HepG2 (cell line): ENCODE measurements at regions not wholly inside any gene's neighbourhood (a gene's known extent, or its start where the extent isn't known, plus 50 kb on each side); places are given as distances from the start of the nearest gene placed in this dataset.

ENCODE experiments used
- ATAC-seq: fragments of 200-7000 bp; cut with Tn5 transposase; 3 replicates; pipeline ENCODE4 v1.9.1; 2020; ENCODE audit warnings: mild to moderate bottlenecking, moderate library complexity
- BruUV-seq: library from RNA; stranded (reverse); fragments of 400-500 nt; replicated peaks from 2 replicates; lab custom pipeline; 2021; lab: Mats Ljungman, UMichigan
- CTCF ChIA-PET: fragments of 300-600 bp; formaldehyde crosslinking; extraction: SDS; loops from one replicate; lab custom pipeline; 2021; ENCODE audit warnings: low total read pairs, inconsistent platforms, low intra/inter-chr PET ratio; lab: Yijun Ruan, JAX
- POLR2A ChIA-PET: fragments of 350-600 bp; sonication (Branson Sonifier 250); formaldehyde crosslinking; loops from one replicate; lab custom pipeline; 2020; ENCODE audit warnings: antibody characterized with exemption, inconsistent platforms; lab: Yijun Ruan, JAX
- DNase-seq: peaks from one replicate; pipeline ENCODE4 v3.0.0-alpha.2; 2015; ENCODE audit warnings: low spot score
- FAIRE-seq: peaks from 3 replicates; lab custom pipeline; 2011; peaks lifted over from hg19 to GRCh38; lab: Jason Lieb, UNC
- H2AFZ ChIP-seq: one replicate; pipeline ENCODE4 v1.6.1; 2011; ENCODE audit warnings: low read length, inconsistent platforms
- H3K27ac ChIP-seq: fragments of 300-600 bp; 3 replicates; pipeline ENCODE4 v1.8.0; 2011; ENCODE audit warnings: mixed run types, mild to moderate bottlenecking, mixed read lengths, low read length, inconsistent platforms; ENCODE audit not compliant: insufficient read depth; ENCODE audit errors: extremely low read length
- H3K27me3 ChIP-seq, 2 experiments: fragments of 200-600 bp in 1 of 2; 2 replicates in 1 of 2; 3 replicates in 1 of 2; pipeline versions ENCODE4 v1.6.0 to v1.8.0; 2011; ENCODE audit warnings: low read length in 2 of 2, mild to moderate bottlenecking in 2 of 2, moderate library complexity in 2 of 2, inconsistent platforms in 1 of 2; ENCODE audit not compliant: insufficient read depth in 2 of 2, control insufficient read depth in 1 of 2
- H3K36me3 ChIP-seq, 2 experiments: fragments of 200-600 bp in 1 of 2; replicated peaks in 1 of 2; 2 replicates in 1 of 2; 3 replicates in 1 of 2; pipeline versions ENCODE4 v1.5.1 to v1.8.0; 2011; ENCODE audit warnings: low read length in 2 of 2, inconsistent platforms in 1 of 2; ENCODE audit not compliant: insufficient read depth in 2 of 2, control insufficient read depth in 1 of 2
- H3K4me1 ChIP-seq: 2 replicates; pipeline ENCODE4 v1.5.1; 2012; ENCODE audit warnings: low read length, inconsistent platforms; ENCODE audit not compliant: insufficient read depth
- H3K4me2 ChIP-seq: 2 replicates; pipeline ENCODE4 v1.6.0; 2011; ENCODE audit warnings: low read depth, low read length, inconsistent platforms
- H3K4me3 ChIP-seq, 3 experiments: fragments of 200-600 bp in 1 of 3; sonication (generic), shearing (Covaris generic) in 1 of 3; replicated peaks in 1 of 3; 2 replicates each; pipeline ENCODE4 v1.5.1; 2011 to 2016; ENCODE audit warnings: low read length in 3 of 3, inconsistent platforms in 2 of 3, low read depth in 2 of 3, mild to moderate bottlenecking in 2 of 3, control low read depth in 1 of 3, mixed read lengths in 1 of 3; ENCODE audit not compliant: insufficient read depth in 1 of 3
- H3K79me2 ChIP-seq: one replicate; pipeline ENCODE4 v1.6.1; 2011; ENCODE audit warnings: low read length, inconsistent platforms; ENCODE audit not compliant: insufficient read depth
- H3K9ac ChIP-seq: 2 replicates; pipeline ENCODE4 v1.6.0; 2011; ENCODE audit warnings: mild to moderate bottlenecking, low read depth, low read length, inconsistent platforms; ENCODE audit not compliant: insufficient read depth
- H3K9me3 ChIP-seq: 2 replicates; pipeline ENCODE4 v1.5.1; 2012; ENCODE audit warnings: mild to moderate bottlenecking, low read length
- H4K20me1 ChIP-seq: 2 replicates; pipeline ENCODE4 v1.6.0; 2011; ENCODE audit warnings: inconsistent platforms, mild to moderate bottlenecking, low read length, moderate library complexity; ENCODE audit not compliant: insufficient read depth
- AKNA ChIP-seq: sonication (generic); formaldehyde crosslinking; IDR thresholded peaks from 2 replicates; pipeline ENCODE4 v1.4.0; 2020; ENCODE audit warnings: missing genetic modification reagents, borderline replicate concordance
- FOXK1 ChIP-seq: sonication (generic); formaldehyde crosslinking; IDR thresholded peaks from 2 replicates; pipeline ENCODE4 v1.4.0; 2020; ENCODE audit warnings: low read depth, missing genetic modification reagents, borderline replicate concordance
- KLF12 ChIP-seq: sonication (generic); formaldehyde crosslinking; IDR thresholded peaks from 2 replicates; pipeline ENCODE4 v1.4.0; 2020; ENCODE audit warnings: missing genetic modification reagents, borderline replicate concordance
- KLF9 ChIP-seq: IDR thresholded peaks from 2 replicates; pipeline ENCODE4 v1.6.1; 2016; ENCODE audit warnings: low read depth
- MYC ChIP-seq: sonication (generic); formaldehyde crosslinking; IDR thresholded peaks from 2 replicates; pipeline ENCODE4 v1.9.0; 2021; ENCODE audit warnings: missing genetic modification reagents, borderline replicate concordance
- PAF1 ChIP-seq: IDR thresholded peaks from 2 replicates; pipeline ENCODE4 v1.6.1; 2016; ENCODE audit warnings: missing genetic modification reagents, missing compliant biosample characterization
- SOX6 ChIP-seq, 2 experiments: fragments of 450-650 bp in 1 of 2; sonication (generic) in 1 of 2; formaldehyde crosslinking in 1 of 2; IDR thresholded peaks; 2 replicates each; pipeline versions ENCODE4 v1.4.0 to v1.6.1; 2017 to 2020; ENCODE audit warnings: antibody characterized with exemption in 1 of 2, mild to moderate bottlenecking in 1 of 2, missing genetic modification reagents in 1 of 2
- ZFP36L1 ChIP-seq: sonication (generic); formaldehyde crosslinking; IDR thresholded peaks from 2 replicates; pipeline ENCODE4 v1.8.0; 2022; ENCODE audit warnings: mild to moderate bottlenecking, missing genetic modification reagents, moderate library complexity
- ZNF292 ChIP-seq: sonication (generic); formaldehyde crosslinking; IDR thresholded peaks from 2 replicates; pipeline ENCODE4 v1.8.1; 2022; ENCODE audit warnings: mild to moderate bottlenecking, low read depth, missing genetic modification reagents, borderline replicate concordance
- ZNF747 ChIP-seq: sonication (generic); formaldehyde crosslinking; IDR thresholded peaks from 2 replicates; pipeline ENCODE4 v1.8.1; 2023; ENCODE audit warnings: missing genetic modification reagents, mild to moderate bottlenecking, borderline replicate concordance
- ZNF879 ChIP-seq: sonication (generic); formaldehyde crosslinking; IDR thresholded peaks from 2 replicates; pipeline ENCODE4 v1.8.1; 2023; ENCODE audit warnings: missing genetic modification reagents
- ZXDC ChIP-seq: sonication (generic); formaldehyde crosslinking; IDR thresholded peaks from 2 replicates; pipeline ENCODE4 v1.5.0; 2020; ENCODE audit warnings: mild to moderate bottlenecking, missing genetic modification reagents
- whole genome bisulfite sequencing: methylation state at CpG from one replicate; pipeline ENCODE4 v1.1.6; 2017; ENCODE audit warnings: low lambda C conversion rate; 5-methylcytosine and 5-hydroxymethylcytosine counted together
- in situ Hi-C: cut with HindIII; loops from 2 replicates; pipeline ENCODE4 v1.10.0; 2017; ENCODE audit warnings: low pct_unique_long_range_greater_than_20kb; ENCODE audit not compliant: extremely low pct_ligation_motif_present
- intact Hi-C: fragments of 100-400 bp; cut with micrococcal nuclease; formaldehyde crosslinking; loops from one replicate; pipeline ENCODE4 v1.10.0; 2022; ENCODE audit not compliant: unreplicated experiment
- TF ChIP-seq, protein P1 (sequence below): sonication (generic); formaldehyde crosslinking; IDR thresholded peaks from 2 replicates; pipeline ENCODE4 v1.8.0; 2022; ENCODE audit warnings: missing genetic modification reagents, mild to moderate bottlenecking, moderate library complexity, borderline replicate concordance

- DNase-seq, result no peak
- POLR2A ChIA-PET, result no interaction called here
- CTCF ChIA-PET, result no interaction called here
- Histone ChIP-seq H3K9me3 (no peaks in the 10 kb centered on the region), H3K4me1 (no peaks in the 10 kb centered on the region), H3K27me3 (no peaks in the 10 kb centered on the region), H3K4me2 (no peak overlapping the region), H3K4me3 (no peak overlapping the region), H3K27ac (no peak overlapping the region), H3K9ac (no peak overlapping the region), H2AFZ (no peak overlapping the region), H4K20me1 (no peaks in the 10 kb centered on the region), H3K36me3 (no peaks in the 10 kb centered on the region), H3K79me2 (no peaks in the 10 kb centered on the region)
- TF ChIP-seq, protein P1, sequence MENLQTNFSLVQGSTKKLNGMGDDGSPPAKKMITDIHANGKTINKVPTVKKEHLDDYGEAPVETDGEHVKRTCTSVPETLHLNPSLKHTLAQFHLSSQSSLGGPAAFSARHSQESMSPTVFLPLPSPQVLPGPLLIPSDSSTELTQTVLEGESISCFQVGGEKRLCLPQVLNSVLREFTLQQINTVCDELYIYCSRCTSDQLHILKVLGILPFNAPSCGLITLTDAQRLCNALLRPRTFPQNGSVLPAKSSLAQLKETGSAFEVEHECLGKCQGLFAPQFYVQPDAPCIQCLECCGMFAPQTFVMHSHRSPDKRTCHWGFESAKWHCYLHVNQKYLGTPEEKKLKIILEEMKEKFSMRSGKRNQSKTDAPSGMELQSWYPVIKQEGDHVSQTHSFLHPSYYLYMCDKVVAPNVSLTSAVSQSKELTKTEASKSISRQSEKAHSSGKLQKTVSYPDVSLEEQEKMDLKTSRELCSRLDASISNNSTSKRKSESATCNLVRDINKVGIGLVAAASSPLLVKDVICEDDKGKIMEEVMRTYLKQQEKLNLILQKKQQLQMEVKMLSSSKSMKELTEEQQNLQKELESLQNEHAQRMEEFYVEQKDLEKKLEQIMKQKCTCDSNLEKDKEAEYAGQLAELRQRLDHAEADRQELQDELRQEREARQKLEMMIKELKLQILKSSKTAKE, result no peak
- TF ChIP-seq ZNF879 (CRISPR knock-in tag), result no peak
- no peak for TF ChIP-seq SOX6 (IDR thresholded peaks at IDR 0.05)
- TF ChIP-seq SOX6 (CRISPR knock-in tag; IDR thresholded peaks at IDR 0.05), result no peak
- no peak for TF ChIP-seq KLF9 (CRISPR knock-in tag)
- no peak for TF ChIP-seq ZNF747 (CRISPR knock-in tag)
- TF ChIP-seq AKNA, result no peak
- TF ChIP-seq KLF12, result no peak
- no peak for TF ChIP-seq FOXK1 (CRISPR knock-in tag)
- TF ChIP-seq MYC (CRISPR knock-in tag), result no peak
- TF ChIP-seq PAF1 (CRISPR knock-in tag), result no peak
- TF ChIP-seq ZNF292 (CRISPR knock-in tag), result no peak
- TF ChIP-seq ZFP36L1 (CRISPR knock-in tag), result no peak
- no peak for TF ChIP-seq ZXDC (CRISPR knock-in tag)
- BruUV-seq, result no TSS peak
- WGBS, result under 1% methylated on average over 3 of the region's 3 CpGs
- no peak for FAIRE-seq
- ATAC-seq, result no peak
- intact Hi-C loops, result no loop called here
- in situ Hi-C loops, result no loop called here
These were observed 318.5 kb upstream of the MAP3K7 start for GRCh38 chr6:90905351-90905750.
